ENCODE measurements at regions not wholly inside any gene's neighbourhood (a gene's known extent, or its start where the extent isn't known, plus 50 kb on each side); places are given as distances from the start of the nearest gene placed in this dataset.

GRCh38 chr5:136529081-136529480 lies 163.7 kb upstream of the TRPC7 start:
- no peaks in the 10 kb centered on the region for H3K36me3 Mint-ChIP-seq
- Histone ChIP-seq H3K36me3 (ENCODE audit: control insufficient read depth, insufficient read depth, low read length) (no peaks in the 10 kb centered on the region), H3K4me1 (ENCODE audit: control insufficient read depth, insufficient read depth, low read length, poor library complexity, severe bottlenecking) (no peaks in the 10 kb centered on the region), H3K27ac (ENCODE audit: insufficient read depth, low read length, poor library complexity, severe bottlenecking) (no peak overlapping the region), H3K27me3 (ENCODE audit: control insufficient read depth, insufficient read depth, low read length) (no peaks in the 10 kb centered on the region), H3K9me3 (ENCODE audit: control insufficient read depth in 2 of 2, low read length in 2 of 2) (no peaks in the 10 kb centered on the region), H3K4me3 (ENCODE audit: low read depth, low read length) (no peak overlapping the region)
- H3K27me3 Mint-ChIP-seq = no peaks in the 10 kb centered on the region
- DNase-seq (no peak), ATAC-seq (ENCODE audit: low read depth in 2 of 2) (no peak)
- H3K4me3 Mint-ChIP-seq = no peak overlapping the region
- no peaks in the 10 kb centered on the region for H3K4me1 Mint-ChIP-seq
- H3K27ac Mint-ChIP-seq = no peak overlapping the region
- peaks cover 0 to 4% (median 0%) of the 10 kb centered on the region in 7 donors for H3K9me3 Mint-ChIP-seq

GRCh38 chr5:136528481-136529030 lies 163.2 kb upstream of the TRPC7 start:
- H3K27me3 ChIP-seq (ENCODE audit: control insufficient read depth, insufficient read depth, low read length) = no peaks in the 10 kb centered on the region
- Mint-ChIP-seq H3K36me3 (no peaks in the 10 kb centered on the region), H3K4me1 (no peaks in the 10 kb centered on the region), H3K27ac (no peak overlapping the region), H3K27me3 (no peaks in the 10 kb centered on the region), H3K4me3 (no peak overlapping the region), H3K9me3 (peaks cover 0 to 6% (median 0%) of the 10 kb centered on the region in 7 donors)
- DNase-seq (no peak), ATAC-seq (ENCODE audit: low read depth in 2 of 2) (no peak)
- no peaks in the 10 kb centered on the region for H3K9me3 ChIP-seq (ENCODE audit: control insufficient read depth in 2 of 2, low read length in 2 of 2)
- no peak overlapping the region for H3K4me3 ChIP-seq (ENCODE audit: low read depth, low read length)
- no peaks in the 10 kb centered on the region for H3K36me3 ChIP-seq (ENCODE audit: control insufficient read depth, insufficient read depth, low read length)
- no peak overlapping the region for H3K27ac ChIP-seq (ENCODE audit: insufficient read depth, low read length, poor library complexity, severe bottlenecking)
- no peaks in the 10 kb centered on the region for H3K4me1 ChIP-seq (ENCODE audit: control insufficient read depth, insufficient read depth, low read length, poor library complexity, severe bottlenecking)

- no peaks in the 10 kb centered on the region for H3K4me1 ChIP-seq (ENCODE audit: control insufficient read depth, insufficient read depth, low read length, poor library complexity, severe bottlenecking)
- no peaks in the 10 kb centered on the region for H3K36me3 ChIP-seq (ENCODE audit: control insufficient read depth, insufficient read depth, low read length)
- H3K27me3 ChIP-seq (ENCODE audit: control insufficient read depth, insufficient read depth, low read length) = no peaks in the 10 kb centered on the region
- no peak for ATAC-seq (ENCODE audit: low read depth in 2 of 2)
- H3K4me3 ChIP-seq (ENCODE audit: low read depth, low read length) = no peak overlapping the region
- Mint-ChIP-seq H3K27ac (no peak overlapping the region), H3K4me1 (no peaks in the 10 kb centered on the region), H3K36me3 (no peaks in the 10 kb centered on the region), H3K9me3 (peaks cover 0 to 7% (median 0%) of the 10 kb centered on the region in 7 donors), H3K27me3 (no peaks in the 10 kb centered on the region), H3K4me3 (no peak overlapping the region)
- H3K27ac ChIP-seq (ENCODE audit: insufficient read depth, low read length, poor library complexity, severe bottlenecking) = no peak overlapping the region
- DNase-seq = no peak
- no peaks in the 10 kb centered on the region for H3K9me3 ChIP-seq (ENCODE audit: control insufficient read depth in 2 of 2, low read length in 2 of 2)
Observed at GRCh38 chr5:136527311-136527710, 162.0 kb upstream of the TRPC7 start.

- no peaks in the 10 kb centered on the region for H3K36me3 ChIP-seq (ENCODE audit: control insufficient read depth, insufficient read depth, low read length)
- Mint-ChIP-seq H3K4me1 (no peaks in the 10 kb centered on the region), H3K4me3 (no peak overlapping the region), H3K9me3 (peaks cover 0 to 7% (median 0%) of the 10 kb centered on the region in 7 donors), H3K36me3 (no peaks in the 10 kb centered on the region), H3K27me3 (no peaks in the 10 kb centered on the region), H3K27ac (no peak overlapping the region)
- no peak overlapping the region for H3K4me3 ChIP-seq (ENCODE audit: low read depth, low read length)
- ATAC-seq (ENCODE audit: low read depth in 2 of 2) = no peak
- no peak for DNase-seq
- H3K9me3 ChIP-seq (ENCODE audit: control insufficient read depth in 2 of 2, low read length in 2 of 2) = no peaks in the 10 kb centered on the region
- no peak overlapping the region for H3K27ac ChIP-seq (ENCODE audit: insufficient read depth, low read length, poor library complexity, severe bottlenecking)
- H3K4me1 ChIP-seq (ENCODE audit: control insufficient read depth, insufficient read depth, low read length, poor library complexity, severe bottlenecking) = no peaks in the 10 kb centered on the region
- H3K27me3 ChIP-seq (ENCODE audit: control insufficient read depth, insufficient read depth, low read length) = no peaks in the 10 kb centered on the region
Observed at GRCh38 chr5:136526791-136527190, 161.4 kb upstream of the TRPC7 start.

- Histone ChIP-seq H3K9me3 (ENCODE audit: control insufficient read depth in 2 of 2, low read length in 2 of 2) (no peaks in the 10 kb centered on the region), H3K4me1 (ENCODE audit: control insufficient read depth, insufficient read depth, low read length, poor library complexity, severe bottlenecking) (no peaks in the 10 kb centered on the region), H3K27me3 (ENCODE audit: control insufficient read depth, insufficient read depth, low read length) (no peaks in the 10 kb centered on the region), H3K27ac (ENCODE audit: insufficient read depth, low read length, poor library complexity, severe bottlenecking) (no peak overlapping the region), H3K4me3 (ENCODE audit: low read depth, low read length) (no peak overlapping the region), H3K36me3 (ENCODE audit: control insufficient read depth, insufficient read depth, low read length) (no peaks in the 10 kb centered on the region)
- Mint-ChIP-seq H3K36me3 (no peaks in the 10 kb centered on the region), H3K27ac (no peak overlapping the region), H3K4me1 (no peaks in the 10 kb centered on the region), H3K9me3 (peaks cover 0 to 8% (median 2%) of the 10 kb centered on the region in 7 donors), H3K27me3 (peaks cover 4% of the 10 kb centered on the region), H3K4me3 (no peak overlapping the region)
- ATAC-seq (ENCODE audit: low read depth in 2 of 2) (no peak), DNase-seq (no peak)
Observed at GRCh38 chr5:136526021-136526420, 160.7 kb upstream of the TRPC7 start.

- no peaks in the 10 kb centered on the region for H3K36me3 Mint-ChIP-seq
- no peak overlapping the region for H3K27ac ChIP-seq (ENCODE audit: insufficient read depth, low read length, poor library complexity, severe bottlenecking)
- H3K9me3 ChIP-seq (ENCODE audit: control insufficient read depth in 2 of 2, low read length in 2 of 2) = no peaks in the 10 kb centered on the region
- no peaks in the 10 kb centered on the region for H3K27me3 ChIP-seq (ENCODE audit: control insufficient read depth, insufficient read depth, low read length)
- no peak for DNase-seq
- no peak overlapping the region for H3K27ac Mint-ChIP-seq
- H3K4me1 ChIP-seq (ENCODE audit: control insufficient read depth, insufficient read depth, low read length, poor library complexity, severe bottlenecking) = no peaks in the 10 kb centered on the region
- H3K4me3 Mint-ChIP-seq = no peak overlapping the region
- no peak overlapping the region for H3K4me3 ChIP-seq (ENCODE audit: low read depth, low read length)
- H3K4me1 Mint-ChIP-seq = no peaks in the 10 kb centered on the region
- peaks cover 0 to 8% (median 2%) of the 10 kb centered on the region in 7 donors for H3K9me3 Mint-ChIP-seq
- no peak for ATAC-seq (ENCODE audit: low read depth in 2 of 2)
- H3K36me3 ChIP-seq (ENCODE audit: control insufficient read depth, insufficient read depth, low read length) = no peaks in the 10 kb centered on the region
- H3K27me3 Mint-ChIP-seq = peaks cover 4% of the 10 kb centered on the region
Observed at GRCh38 chr5:136525597-136525996, 160.3 kb upstream of the TRPC7 start.

GRCh38 chr5:136522217-136522956 lies 157.0 kb upstream of the TRPC7 start:
- no peaks in the 10 kb centered on the region for H3K36me3 ChIP-seq (ENCODE audit: control insufficient read depth, insufficient read depth, low read length)
- Mint-ChIP-seq H3K4me1 (no peaks in the 10 kb centered on the region), H3K9me3 (peaks cover 0 to 8% (median 2%) of the 10 kb centered on the region in 7 donors), H3K27me3 (peaks cover 4% of the 10 kb centered on the region), H3K36me3 (no peaks in the 10 kb centered on the region), H3K27ac (no peak overlapping the region), H3K4me3 (no peak overlapping the region)
- no peaks in the 10 kb centered on the region for H3K4me1 ChIP-seq (ENCODE audit: control insufficient read depth, insufficient read depth, low read length, poor library complexity, severe bottlenecking)
- H3K27me3 ChIP-seq (ENCODE audit: control insufficient read depth, insufficient read depth, low read length) = no peaks in the 10 kb centered on the region
- H3K9me3 ChIP-seq (ENCODE audit: control insufficient read depth in 2 of 2, low read length in 2 of 2) = no peaks in the 10 kb centered on the region
- no peak overlapping the region for H3K4me3 ChIP-seq (ENCODE audit: low read depth, low read length)
- DNase-seq (no peak), ATAC-seq (ENCODE audit: low read depth in 2 of 2) (no peak)
- H3K27ac ChIP-seq (ENCODE audit: insufficient read depth, low read length, poor library complexity, severe bottlenecking) = no peak overlapping the region

- Mint-ChIP-seq H3K27ac (no peak overlapping the region), H3K36me3 (no peaks in the 10 kb centered on the region), H3K9me3 (peaks cover 0 to 8% (median 3%) of the 10 kb centered on the region in 7 donors), H3K4me1 (no peaks in the 10 kb centered on the region), H3K27me3 (peaks cover 4% of the 10 kb centered on the region), H3K4me3 (no peak overlapping the region)
- Histone ChIP-seq H3K27ac (ENCODE audit: insufficient read depth, low read length, poor library complexity, severe bottlenecking) (no peak overlapping the region), H3K4me1 (ENCODE audit: control insufficient read depth, insufficient read depth, low read length, poor library complexity, severe bottlenecking) (no peaks in the 10 kb centered on the region), H3K4me3 (ENCODE audit: low read depth, low read length) (no peak overlapping the region), H3K9me3 (ENCODE audit: control insufficient read depth in 2 of 2, low read length in 2 of 2) (no peaks in the 10 kb centered on the region), H3K27me3 (ENCODE audit: control insufficient read depth, insufficient read depth, low read length) (no peaks in the 10 kb centered on the region), H3K36me3 (ENCODE audit: control insufficient read depth, insufficient read depth, low read length) (no peaks in the 10 kb centered on the region)
- no peak for ATAC-seq (ENCODE audit: low read depth in 2 of 2)
- no peak for DNase-seq
Observed at GRCh38 chr5:136521696-136522095, 156.4 kb upstream of the TRPC7 start.
